GM18858 (cell line): ENCODE measurements at regions not wholly inside any gene's neighbourhood (a gene's known extent, or its start where the extent isn't known, plus 50 kb on each side); places are given as distances from the start of the nearest gene placed in this dataset.

Experiments used
- ATAC-seq: cut with Tn5 transposase; IDR thresholded peaks from one replicate; pipeline ENCODE4 v1.9.1; 2021; ENCODE audit not compliant: unreplicated experiment

DNA sequence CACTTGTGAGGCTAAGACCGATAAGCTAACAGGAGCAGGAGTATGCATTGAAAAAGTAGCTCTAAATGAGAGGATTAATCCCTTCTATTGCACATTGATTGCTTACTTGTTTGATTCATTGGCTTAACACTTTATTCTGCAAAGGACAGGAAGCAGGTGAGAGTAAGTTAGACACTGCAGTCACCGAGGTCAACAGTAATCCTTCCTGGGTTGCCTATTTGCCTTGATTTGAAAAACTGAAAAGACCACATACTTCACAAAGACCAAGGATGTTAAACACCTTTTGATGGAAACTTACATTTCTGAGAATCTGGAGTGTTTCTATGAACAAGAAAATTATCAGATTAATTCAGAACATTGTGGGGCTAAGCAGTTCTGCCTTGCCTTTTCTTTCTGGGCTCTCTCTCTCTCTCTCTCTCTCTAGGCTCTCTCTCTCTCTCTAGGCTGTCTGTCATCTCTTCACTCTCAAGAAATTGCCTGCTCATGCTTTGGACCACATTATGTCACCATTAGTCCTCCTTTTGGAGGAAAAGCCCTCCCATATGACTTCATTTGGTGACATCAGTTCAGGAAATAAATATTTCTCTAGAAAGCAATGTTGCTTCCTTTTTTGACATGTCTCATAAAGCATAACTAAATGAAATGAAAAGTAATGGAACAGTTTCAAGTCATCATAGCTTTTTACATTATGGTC, 103.8 kb downstream of the TNFSF18 start:
- ATAC-seq: no peak

- ATAC-seq: no peak
Observed at GRCh38 chr1:172948457-172948856, 102.3 kb downstream of the TNFSF18 start.

DNA sequence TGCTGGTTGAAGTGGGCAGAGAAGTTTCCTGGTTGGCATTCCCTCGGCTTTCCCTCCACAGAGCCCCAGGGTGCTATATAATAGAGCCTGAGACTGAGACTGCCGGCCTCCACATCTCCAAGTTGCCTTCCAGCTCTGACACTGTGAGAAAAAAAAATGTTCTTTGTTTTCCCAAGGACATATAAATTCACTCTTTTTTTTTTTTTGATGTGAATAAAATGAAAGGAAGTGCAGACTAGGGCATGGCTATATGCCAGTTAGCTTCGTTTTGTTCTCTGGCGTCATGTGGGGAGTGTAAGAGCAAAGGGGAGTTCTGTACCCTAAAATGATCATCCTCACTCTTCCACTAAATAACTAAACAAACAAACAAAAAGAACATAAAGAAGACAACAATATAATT, 101.6 kb downstream of the TNFSF18 start:
- ATAC-seq: no peak

GRCh38 chr1:172950528-172950927, 100.2 kb downstream of the TNFSF18 start:
- ATAC-seq: no peak

DNA sequence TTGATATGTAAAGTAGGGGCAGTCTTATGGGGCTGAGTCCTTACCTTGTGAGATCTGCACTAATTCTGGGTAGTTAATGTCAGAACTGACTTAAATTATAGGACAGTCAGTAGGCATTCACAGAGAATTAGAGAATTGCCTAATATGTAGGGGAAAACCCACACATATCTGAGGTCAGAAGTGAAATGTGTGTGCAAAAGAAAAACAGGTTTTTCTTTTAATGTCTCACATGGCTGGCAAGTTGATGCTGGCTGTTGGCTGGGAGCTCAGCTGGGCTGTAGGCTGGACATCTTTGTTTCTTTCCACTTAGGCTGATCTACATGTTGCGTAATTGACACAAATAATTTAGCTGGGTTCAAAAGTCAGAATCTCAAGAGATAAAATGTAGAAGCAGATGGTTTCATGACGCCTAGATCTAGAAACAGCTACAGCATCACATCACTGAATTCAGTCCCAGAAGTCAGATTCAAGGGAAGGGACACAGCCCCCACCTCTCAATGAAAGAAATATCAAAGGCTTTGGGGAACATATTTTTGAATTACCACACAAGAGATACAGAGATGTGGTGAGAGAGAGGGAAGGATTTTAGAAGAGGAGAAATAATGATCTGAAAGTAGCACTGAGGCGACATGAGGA, 98.9 kb downstream of the TNFSF18 start:
- no peak for ATAC-seq

- no peak for ATAC-seq
Observed at GRCh38 chr1:172952516-172952915, 98.2 kb downstream of the TNFSF18 start.

DNA sequence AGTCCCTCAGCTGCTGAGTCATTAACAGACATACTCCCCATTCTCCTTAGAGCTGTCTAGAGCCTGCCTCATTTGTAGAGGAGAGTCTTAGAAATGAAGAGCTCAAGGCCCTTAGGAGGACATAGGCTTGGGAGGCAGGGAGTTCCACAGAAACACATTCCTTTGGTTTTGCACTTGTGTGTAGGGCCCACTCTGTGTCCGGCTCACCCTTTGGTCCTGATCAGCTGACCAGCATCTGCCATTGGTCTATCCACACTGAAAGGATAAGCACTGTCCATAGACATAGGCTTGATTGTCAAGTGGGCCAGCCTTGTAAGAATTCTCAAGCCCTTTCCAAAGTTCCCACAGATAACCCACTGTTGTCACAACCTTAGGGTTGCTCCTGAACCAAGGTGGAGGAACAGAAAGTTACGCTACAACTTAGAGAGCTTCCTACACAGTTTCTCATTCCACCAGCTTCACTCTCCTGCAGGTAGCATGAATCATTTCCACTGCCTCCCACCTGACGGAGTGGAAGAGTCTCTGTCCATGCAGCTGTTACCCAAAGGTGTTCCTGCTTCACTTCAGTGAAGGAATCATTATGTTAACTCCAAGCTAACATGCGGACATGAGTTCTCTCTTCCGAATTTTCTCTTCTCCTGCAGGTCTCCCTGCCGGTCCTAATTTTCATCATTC, 96.1 kb downstream of the TNFSF18 start:
- no peak for ATAC-seq

GRCh38 chr1:172955161-172955815, 95.5 kb downstream of the TNFSF18 start:
- ATAC-seq: no peak

DNA sequence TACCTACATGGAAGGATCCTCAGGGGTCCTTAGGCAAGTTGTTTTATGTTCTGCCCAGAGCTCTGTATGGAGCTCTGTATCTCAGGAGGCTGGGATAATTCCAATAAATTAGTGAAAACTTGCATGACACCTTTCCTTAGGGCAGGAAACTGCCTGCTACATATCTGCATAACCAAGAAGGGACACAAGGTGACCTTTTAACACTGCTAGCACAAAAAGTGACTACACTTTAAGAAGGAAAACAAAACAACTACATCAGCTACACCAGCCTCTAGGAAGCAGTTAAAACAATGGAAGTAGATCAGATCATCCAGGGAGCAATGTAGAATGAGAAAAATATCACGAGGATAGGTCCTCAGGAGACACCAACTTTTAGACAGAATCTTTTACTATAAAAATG, 93.9 kb downstream of the TNFSF18 start:
- no peak for ATAC-seq

GRCh38 chr1:172957491-172957890, 93.2 kb downstream of the TNFSF18 start:
- no peak for ATAC-seq

GRCh38 chr1:172959571-172959970, 91.2 kb downstream of the TNFSF18 start:
- no peak for ATAC-seq

- no peak for ATAC-seq
Observed at GRCh38 chr1:172960019-172960418, 90.7 kb downstream of the TNFSF18 start.

- no peak for ATAC-seq
Observed at GRCh38 chr1:172960454-172961208, 90.1 kb downstream of the TNFSF18 start.

GRCh38 chr1:172964864-172965263, 85.9 kb downstream of the TNFSF18 start:
- no peak for ATAC-seq

- no peak for ATAC-seq
Observed at GRCh38 chr1:172966844-172967540, 83.7 kb downstream of the TNFSF18 start.

DNA sequence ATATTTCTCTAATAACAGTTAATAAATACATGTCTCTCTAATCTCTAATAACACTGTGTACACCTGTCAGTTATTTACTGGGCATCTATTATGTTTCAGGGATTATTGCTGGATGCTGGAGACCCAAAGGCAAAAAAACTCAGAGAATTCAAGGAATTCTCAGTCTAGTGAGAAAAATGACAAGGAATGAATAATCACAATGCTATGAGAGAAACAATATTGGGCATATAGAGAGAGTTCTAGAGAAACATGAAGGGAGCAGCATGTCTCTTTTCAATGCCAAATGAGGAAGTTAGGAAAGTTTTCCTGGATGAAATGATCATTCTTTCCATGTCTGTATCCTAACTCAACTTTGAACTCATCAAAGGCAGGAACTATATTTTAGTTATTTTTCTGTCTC, 82.8 kb downstream of the TNFSF18 start:
- no peak for ATAC-seq

- no peak for ATAC-seq
Observed at GRCh38 chr1:172969611-172970010, 81.1 kb downstream of the TNFSF18 start.

GRCh38 chr1:172970186-172970585, 80.6 kb downstream of the TNFSF18 start:
- ATAC-seq: no peak

DNA sequence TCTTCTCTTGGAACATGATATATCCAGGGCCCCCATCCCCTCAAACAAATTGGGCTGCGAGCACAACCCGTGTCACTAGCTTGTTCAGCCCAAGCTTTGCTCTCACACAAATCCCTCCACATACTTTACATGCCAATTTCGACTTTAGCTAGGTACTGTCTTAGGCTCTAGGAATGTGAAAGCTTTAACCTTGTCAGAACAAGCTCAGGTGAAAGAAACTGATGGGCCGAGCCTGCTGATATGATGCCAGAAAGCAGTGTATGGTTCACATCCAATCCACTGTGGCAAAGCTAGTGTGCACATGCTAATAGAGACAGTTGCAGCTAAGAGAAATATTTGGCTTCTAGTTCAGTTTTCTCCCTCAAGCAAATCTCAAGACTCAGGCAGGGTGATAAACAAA, 79.5 kb downstream of the TNFSF18 start:
- no peak for ATAC-seq

DNA sequence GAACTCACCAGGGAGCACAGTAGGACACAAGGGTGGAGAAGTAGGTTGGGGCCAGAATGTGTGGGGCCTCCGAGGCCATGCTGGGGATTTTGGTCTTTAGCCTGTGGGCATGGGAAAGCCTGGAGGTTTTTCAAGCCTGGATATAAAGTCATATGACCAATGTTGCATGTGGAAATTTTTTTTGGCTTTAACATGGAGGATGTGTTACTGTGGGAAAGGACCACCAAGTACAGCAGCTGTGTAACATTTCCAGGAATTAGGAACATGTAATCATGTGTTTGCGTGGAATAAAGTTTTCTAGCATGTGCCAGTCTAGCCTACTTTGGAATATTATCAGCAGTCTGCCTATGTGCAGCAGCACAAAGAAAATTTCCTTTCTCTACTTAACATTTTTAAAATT, 78.5 kb downstream of the TNFSF18 start:
- ATAC-seq: no peak
